ENCODE measurements at regions not wholly inside any gene's neighbourhood (a gene's known extent, or its start where the extent isn't known, plus 50 kb on each side); places are given as distances from the start of the nearest gene placed in this dataset.

- Histone ChIP-seq H3K9me3 (no peaks in the 10 kb centered on the region), H3K4me1 (no peaks in the 10 kb centered on the region), H3K4me3 (no peak overlapping the region), H3K27ac (no peak overlapping the region), H3K36me3 (no peaks in the 10 kb centered on the region), H3K27me3 (peaks cover 0 to 4% of the 10 kb centered on the region in 2 donors)
- TF ChIP-seq, protein P1, sequence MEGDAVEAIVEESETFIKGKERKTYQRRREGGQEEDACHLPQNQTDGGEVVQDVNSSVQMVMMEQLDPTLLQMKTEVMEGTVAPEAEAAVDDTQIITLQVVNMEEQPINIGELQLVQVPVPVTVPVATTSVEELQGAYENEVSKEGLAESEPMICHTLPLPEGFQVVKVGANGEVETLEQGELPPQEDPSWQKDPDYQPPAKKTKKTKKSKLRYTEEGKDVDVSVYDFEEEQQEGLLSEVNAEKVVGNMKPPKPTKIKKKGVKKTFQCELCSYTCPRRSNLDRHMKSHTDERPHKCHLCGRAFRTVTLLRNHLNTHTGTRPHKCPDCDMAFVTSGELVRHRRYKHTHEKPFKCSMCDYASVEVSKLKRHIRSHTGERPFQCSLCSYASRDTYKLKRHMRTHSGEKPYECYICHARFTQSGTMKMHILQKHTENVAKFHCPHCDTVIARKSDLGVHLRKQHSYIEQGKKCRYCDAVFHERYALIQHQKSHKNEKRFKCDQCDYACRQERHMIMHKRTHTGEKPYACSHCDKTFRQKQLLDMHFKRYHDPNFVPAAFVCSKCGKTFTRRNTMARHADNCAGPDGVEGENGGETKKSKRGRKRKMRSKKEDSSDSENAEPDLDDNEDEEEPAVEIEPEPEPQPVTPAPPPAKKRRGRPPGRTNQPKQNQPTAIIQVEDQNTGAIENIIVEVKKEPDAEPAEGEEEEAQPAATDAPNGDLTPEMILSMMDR (IDR thresholded peaks at IDR 0.05) = no peak
- TF ChIP-seq POLR2A (IDR thresholded peaks at IDR 0.05) = no peak
- no peak for DNase-seq
Observed at GRCh38 chr7:79683916-79684315, 230.4 kb upstream of the MAGI2 start.

- Histone ChIP-seq H3K36me3 (no peaks in the 10 kb centered on the region), H3K27me3 (peaks cover 0 to 4% of the 10 kb centered on the region in 2 donors), H3K9me3 (no peaks in the 10 kb centered on the region), H3K4me1 (no peaks in the 10 kb centered on the region), H3K4me3 (no peak overlapping the region), H3K27ac (no peak overlapping the region)
- no peak for DNase-seq
- TF ChIP-seq, protein P1 (IDR thresholded peaks at IDR 0.05) = no peak
- TF ChIP-seq POLR2A (IDR thresholded peaks at IDR 0.05) = no peak
Observed at GRCh38 chr7:79683185-79683890, 229.9 kb upstream of the MAGI2 start.

GRCh38 chr7:79681454-79681853 is 228.0 kb upstream of the MAGI2 start:
- no peaks in the 10 kb centered on the region for H3K4me1 ChIP-seq
- no peak overlapping the region for H3K4me3 ChIP-seq
- no peak for DNase-seq
- no peaks in the 10 kb centered on the region for H3K36me3 ChIP-seq
- H3K27ac ChIP-seq = no peak overlapping the region
- peaks cover 0 to 4% of the 10 kb centered on the region in 2 donors for H3K27me3 ChIP-seq
- TF ChIP-seq, protein P1 (IDR thresholded peaks at IDR 0.05) = no peak
- TF ChIP-seq POLR2A (IDR thresholded peaks at IDR 0.05) = no peak
- H3K9me3 ChIP-seq = no peaks in the 10 kb centered on the region

DNA sequence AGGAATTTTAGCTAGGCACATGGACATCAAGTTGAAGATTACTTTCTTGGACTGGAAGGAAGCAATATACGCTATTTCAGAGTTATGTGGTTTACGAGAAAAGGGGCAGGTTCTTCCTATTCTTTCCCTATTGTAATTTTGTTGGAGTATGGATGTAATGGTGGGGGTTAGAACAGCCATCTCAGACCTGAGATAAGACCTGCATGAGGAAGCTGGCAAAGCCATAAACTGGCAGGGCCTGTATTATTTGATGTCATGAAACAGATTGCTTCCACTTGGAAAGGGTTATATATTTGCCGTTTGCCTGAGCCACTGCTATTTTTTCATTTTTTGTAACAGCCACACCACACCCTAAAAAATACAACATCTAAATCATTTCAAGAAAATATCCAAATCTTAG is 220.5 kb upstream of the MAGI2 start:
- Histone ChIP-seq H3K4me3 (no peak overlapping the region), H3K4me1 (no peaks in the 10 kb centered on the region), H3K9me3 (no peaks in the 10 kb centered on the region), H3K36me3 (no peaks in the 10 kb centered on the region), H3K27me3 (no peaks in the 10 kb centered on the region), H3K27ac (no peak overlapping the region)
- TF ChIP-seq POLR2A (IDR thresholded peaks at IDR 0.05) = no peak
- TF ChIP-seq, protein P1 (IDR thresholded peaks at IDR 0.05) = no peak
- no peak for DNase-seq

- H3K27me3 ChIP-seq = no peaks in the 10 kb centered on the region
- DNase-seq = no peak
- no peak overlapping the region for H3K27ac ChIP-seq
- no peaks in the 10 kb centered on the region for H3K4me1 ChIP-seq
- no peaks in the 10 kb centered on the region for H3K36me3 ChIP-seq
- H3K4me3 ChIP-seq = no peak overlapping the region
- no peaks in the 10 kb centered on the region for H3K9me3 ChIP-seq
- TF ChIP-seq, protein P1 (IDR thresholded peaks at IDR 0.05) = no peak
- TF ChIP-seq POLR2A (IDR thresholded peaks at IDR 0.05) = no peak
Observed at GRCh38 chr7:79673421-79673820, 220.0 kb upstream of the MAGI2 start.

Data from Peyer's patch (tissue), 4 donors.